Mesothelial cell of epicardium (in vitro differentiated cells): ENCODE measurements at regions not wholly inside any gene's neighbourhood (a gene's known extent, or its start where the extent isn't known, plus 50 kb on each side); places are given as distances from the start of the nearest gene placed in this dataset.

Experiments
- DNase-seq, 2 experiments: peaks; one replicate each; pipeline ENCODE4 v3.0.0; 2021; ENCODE audit warnings: low spot score in 2 of 2; ENCODE audit not compliant: unreplicated experiment in 2 of 2
- H3K27ac Mint-ChIP-seq: 2 replicates; pipeline ENCODE4 v1.8.0; 2021; ENCODE audit warnings: mixed read lengths
- H3K27me3 Mint-ChIP-seq: 2 replicates; pipeline ENCODE4 v1.8.0; 2021; ENCODE audit warnings: low read depth, mixed read lengths
- H3K36me3 Mint-ChIP-seq: 2 replicates; pipeline ENCODE4 v1.8.0; 2021; ENCODE audit warnings: mixed read lengths
- H3K4me1 Mint-ChIP-seq: 2 replicates; pipeline ENCODE4 v1.8.0; 2021; ENCODE audit warnings: mixed read lengths
- H3K4me3 Mint-ChIP-seq: 2 replicates; pipeline ENCODE4 v1.8.0; 2021; ENCODE audit warnings: mild to moderate bottlenecking, moderate library complexity, mixed read lengths
- H3K9me3 Mint-ChIP-seq: 2 replicates; pipeline ENCODE4 v1.8.0; 2021; ENCODE audit warnings: mixed read lengths
- CTCF ChIP-seq: fragments of 200-600 bp; sonication (generic); IDR thresholded peaks from one replicate; pipeline ENCODE4 v1.5.0; 2021; ENCODE audit warnings: antibody characterized with exemption; ENCODE audit not compliant: unreplicated experiment

- Mint-ChIP-seq H3K4me1 (no peaks in the 10 kb centered on the region), H3K27ac (no peak overlapping the region), H3K9me3 (no peaks in the 10 kb centered on the region), H3K27me3 (peaks cover 4% of the 10 kb centered on the region), H3K36me3 (no peaks in the 10 kb centered on the region), H3K4me3 (no peak overlapping the region)
- DNase-seq: peak in 1 of 2 experiments; percentile 16
- no peak for TF ChIP-seq CTCF
These were observed 136.6 kb upstream of the ALKAL2 start for GRCh38 chr2:424306-425171.

- DNase-seq: peak in 1 of 2 experiments; percentile 9
- no peaks in the 10 kb centered on the region for H3K27me3 Mint-ChIP-seq
- H3K27ac Mint-ChIP-seq: no peak overlapping the region
- H3K4me3 Mint-ChIP-seq: no peak overlapping the region
- H3K36me3 Mint-ChIP-seq: no peaks in the 10 kb centered on the region
- H3K9me3 Mint-ChIP-seq: no peaks in the 10 kb centered on the region
- no peak for TF ChIP-seq CTCF
- H3K4me1 Mint-ChIP-seq: no peaks in the 10 kb centered on the region
These were observed 135.6 kb upstream of the ALKAL2 start for GRCh38 chr2:423479-423878.

GRCh38 chr2:422676-423435, 135.0 kb upstream of the ALKAL2 start:
- H3K27ac Mint-ChIP-seq: no peak overlapping the region
- H3K4me1 Mint-ChIP-seq: no peaks in the 10 kb centered on the region
- H3K27me3 Mint-ChIP-seq: peaks cover 2% of the 10 kb centered on the region
- no peak for TF ChIP-seq CTCF
- H3K4me3 Mint-ChIP-seq: no peak overlapping the region
- no peaks in the 10 kb centered on the region for H3K36me3 Mint-ChIP-seq
- peak in 1 of 2 experiments; percentile 13 for DNase-seq
- no peaks in the 10 kb centered on the region for H3K9me3 Mint-ChIP-seq

- Mint-ChIP-seq H3K36me3 (no peaks in the 10 kb centered on the region), H3K9me3 (no peaks in the 10 kb centered on the region), H3K27ac (no peak overlapping the region), H3K4me1 (no peaks in the 10 kb centered on the region), H3K27me3 (peaks cover 8% of the 10 kb centered on the region), H3K4me3 (no peak overlapping the region)
- TF ChIP-seq CTCF: no peak
- DNase-seq: peak in 1 of 2 experiments; percentile 9
These were observed 133.5 kb upstream of the ALKAL2 start for GRCh38 chr2:421406-421805.

GRCh38 chr2:419687-420317, 131.9 kb upstream of the ALKAL2 start:
- Mint-ChIP-seq H3K4me3 (no peak overlapping the region), H3K27me3 (peaks cover 19% of the 10 kb centered on the region), H3K27ac (no peak overlapping the region), H3K4me1 (no peaks in the 10 kb centered on the region), H3K36me3 (no peaks in the 10 kb centered on the region), H3K9me3 (no peaks in the 10 kb centered on the region)
- no peak for DNase-seq
- TF ChIP-seq CTCF: no peak
